PC-3 (cell line): ENCODE measurements at regions not wholly inside any gene's neighbourhood (a gene's known extent, or its start where the extent isn't known, plus 50 kb on each side); places are given as distances from the start of the nearest gene placed in this dataset.

Source experiments
- EZH2 ChIP-seq: fragments of 300-600 bp; sonication (generic); IDR thresholded peaks from one replicate; pipeline ENCODE4 v1.6.1; 2017; ENCODE audit warnings: antibody characterized with exemption, mild to moderate bottlenecking, low read length; ENCODE audit not compliant: unreplicated experiment
- TF ChIP-seq, protein P1 (sequence below): fragments of 300-600 bp; sonication (generic); conservative IDR thresholded peaks from 2 replicates; pipeline ENCODE4 v1.5.1; 2017; ENCODE audit warnings: antibody characterized with exemption, low read depth, mild to moderate bottlenecking, low read length

DNA sequence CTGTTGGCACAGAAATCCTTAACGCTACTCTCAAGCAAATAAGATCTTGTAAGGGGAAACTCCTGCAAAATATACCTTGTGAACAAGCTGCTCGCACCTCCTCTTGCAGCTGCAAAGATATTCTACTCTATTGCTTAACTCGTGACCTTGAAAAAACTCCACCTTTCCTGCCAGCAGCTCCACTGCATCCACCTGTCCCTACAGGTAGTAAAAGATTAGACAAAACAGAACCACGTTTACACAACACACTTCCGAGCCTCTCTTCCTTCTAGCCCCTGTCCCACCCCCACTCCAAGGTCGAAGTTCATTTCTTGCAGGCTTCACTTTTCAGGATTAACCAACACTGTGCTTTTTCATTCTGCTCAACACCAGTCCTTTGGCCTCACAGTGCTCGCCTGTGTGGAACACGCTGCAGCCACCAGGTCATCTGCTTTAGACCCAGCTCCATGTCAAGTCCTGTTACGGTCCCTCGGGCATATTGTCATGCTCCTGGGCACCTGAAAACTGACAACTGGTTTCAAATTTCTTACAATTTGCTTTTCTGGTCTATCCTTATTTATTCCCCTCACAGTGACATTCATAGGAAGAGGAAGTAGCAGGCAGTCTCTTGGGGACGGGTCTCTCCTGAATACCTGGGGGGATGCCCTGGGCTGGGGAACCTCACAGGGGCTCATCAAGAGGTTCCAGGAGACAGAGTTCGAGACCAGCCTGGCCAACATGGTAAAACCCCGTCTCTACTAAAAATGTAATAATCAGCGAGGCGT is 165.8 kb upstream of the KLF14 start:
- TF ChIP-seq, protein P1, sequence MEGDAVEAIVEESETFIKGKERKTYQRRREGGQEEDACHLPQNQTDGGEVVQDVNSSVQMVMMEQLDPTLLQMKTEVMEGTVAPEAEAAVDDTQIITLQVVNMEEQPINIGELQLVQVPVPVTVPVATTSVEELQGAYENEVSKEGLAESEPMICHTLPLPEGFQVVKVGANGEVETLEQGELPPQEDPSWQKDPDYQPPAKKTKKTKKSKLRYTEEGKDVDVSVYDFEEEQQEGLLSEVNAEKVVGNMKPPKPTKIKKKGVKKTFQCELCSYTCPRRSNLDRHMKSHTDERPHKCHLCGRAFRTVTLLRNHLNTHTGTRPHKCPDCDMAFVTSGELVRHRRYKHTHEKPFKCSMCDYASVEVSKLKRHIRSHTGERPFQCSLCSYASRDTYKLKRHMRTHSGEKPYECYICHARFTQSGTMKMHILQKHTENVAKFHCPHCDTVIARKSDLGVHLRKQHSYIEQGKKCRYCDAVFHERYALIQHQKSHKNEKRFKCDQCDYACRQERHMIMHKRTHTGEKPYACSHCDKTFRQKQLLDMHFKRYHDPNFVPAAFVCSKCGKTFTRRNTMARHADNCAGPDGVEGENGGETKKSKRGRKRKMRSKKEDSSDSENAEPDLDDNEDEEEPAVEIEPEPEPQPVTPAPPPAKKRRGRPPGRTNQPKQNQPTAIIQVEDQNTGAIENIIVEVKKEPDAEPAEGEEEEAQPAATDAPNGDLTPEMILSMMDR = no peak
- TF ChIP-seq EZH2 = no peak
